HG03469 (cell line): ENCODE measurements at regions not wholly inside any gene's neighbourhood (a gene's known extent, or its start where the extent isn't known, plus 50 kb on each side); places are given as distances from the start of the nearest gene placed in this dataset.
"Not testable (repeated sequence)": the region's sequence is repeated elsewhere in the genome, so short reads cannot be mapped to it uniquely, and the experiment has no call there.

Experiments
- ATAC-seq: cut with Tn5 transposase; IDR thresholded peaks from one replicate; pipeline ENCODE4 v1.9.1; 2021; ENCODE audit warnings: mild to moderate bottlenecking, moderate library complexity, moderate number of reproducible peaks; ENCODE audit not compliant: unreplicated experiment

GRCh38 chr3:107153981-107154380 lies 223.3 kb upstream of the CCDC54 start:
- no peak for ATAC-seq

- ATAC-seq: no peak
These were observed 204.8 kb upstream of the CCDC54 start for GRCh38 chr3:107172411-107172810.

GRCh38 chr3:107184375-107184774 lies 192.9 kb upstream of the CCDC54 start:
- ATAC-seq: no peak

GRCh38 chr3:107188262-107188661 lies 189.0 kb upstream of the CCDC54 start:
- ATAC-seq: no peak

GRCh38 chr3:107189158-107189791 lies 188.0 kb upstream of the CCDC54 start:
- no peak for ATAC-seq

GRCh38 chr3:107193116-107193515 lies 184.1 kb upstream of the CCDC54 start:
- no peak for ATAC-seq

GRCh38 chr3:107198581-107199181 lies 178.6 kb upstream of the CCDC54 start:
- no peak for ATAC-seq

- no peak for ATAC-seq
These were observed 176.1 kb upstream of the CCDC54 start for GRCh38 chr3:107201146-107201545.

GRCh38 chr3:107202885-107203284 lies 174.4 kb upstream of the CCDC54 start:
- not testable (repeated sequence) for ATAC-seq

- ATAC-seq: no peak
These were observed 173.1 kb upstream of the CCDC54 start for GRCh38 chr3:107204121-107204520.

GRCh38 chr3:107205358-107205757 lies 171.9 kb upstream of the CCDC54 start:
- ATAC-seq: no peak

- ATAC-seq: no peak
These were observed 171.1 kb upstream of the CCDC54 start for GRCh38 chr3:107206141-107206540.

- no peak for ATAC-seq
These were observed 170.3 kb upstream of the CCDC54 start for GRCh38 chr3:107206945-107207344.

GRCh38 chr3:107208100-107208499 lies 169.1 kb upstream of the CCDC54 start:
- ATAC-seq: no peak

GRCh38 chr3:107208796-107209195 lies 168.4 kb upstream of the CCDC54 start:
- no peak for ATAC-seq

- no peak for ATAC-seq
These were observed 167.8 kb upstream of the CCDC54 start for GRCh38 chr3:107209302-107209990.

GRCh38 chr3:107211608-107212007 lies 165.6 kb upstream of the CCDC54 start:
- ATAC-seq: no peak

GRCh38 chr3:107212618-107213017 lies 164.6 kb upstream of the CCDC54 start:
- ATAC-seq: no peak

GRCh38 chr3:107213044-107213669 lies 164.1 kb upstream of the CCDC54 start:
- no peak for ATAC-seq

- no peak for ATAC-seq
These were observed 161.0 kb upstream of the CCDC54 start for GRCh38 chr3:107216229-107216628.

- ATAC-seq: no peak
These were observed 160.5 kb upstream of the CCDC54 start for GRCh38 chr3:107216711-107217110.

- ATAC-seq: no peak
These were observed 160.1 kb upstream of the CCDC54 start for GRCh38 chr3:107217172-107217571.
